ENCODE measurements at regions not wholly inside any gene's neighbourhood (a gene's known extent, or its start where the extent isn't known, plus 50 kb on each side); places are given as distances from the start of the nearest gene placed in this dataset.

- Histone ChIP-seq H3K9me3 (no peaks in the 10 kb centered on the region), H3K27me3 (replicated peaks; ENCODE audit: insufficient read depth) (no peaks in the 10 kb centered on the region), H3K4me1 (ENCODE audit: control insufficient read depth in 1 of 2, low read depth in 2 of 2) (no peaks in the 10 kb centered on the region), H3K36me3 (no peaks in the 10 kb centered on the region), H3K27ac (no peak overlapping the region), H3K4me3 (no peak overlapping the region)
- no peak for DNase-seq (ENCODE audit: low spot score)
- no peak for ATAC-seq (ENCODE audit: insufficient number of reproducible peaks, low FRiP score, low read depth)
- no peak for TF ChIP-seq CTCF (IDR thresholded peaks at IDR 0.05)
Observed at GRCh38 chr1:218079347-218079746, 205.7 kb upstream of the RRP15 start.

GRCh38 chr1:218079820-218080219, 205.3 kb upstream of the RRP15 start:
- Histone ChIP-seq H3K4me3 (no peak overlapping the region), H3K27me3 (replicated peaks; ENCODE audit: insufficient read depth) (no peaks in the 10 kb centered on the region), H3K9me3 (no peaks in the 10 kb centered on the region), H3K36me3 (no peaks in the 10 kb centered on the region), H3K4me1 (ENCODE audit: control insufficient read depth in 1 of 2, low read depth in 2 of 2) (no peaks in the 10 kb centered on the region), H3K27ac (no peak overlapping the region)
- DNase-seq (ENCODE audit: low spot score) (no peak), ATAC-seq (ENCODE audit: insufficient number of reproducible peaks, low FRiP score, low read depth) (no peak)
- TF ChIP-seq CTCF (IDR thresholded peaks at IDR 0.05): no peak

- Histone ChIP-seq H3K4me1 (ENCODE audit: control insufficient read depth in 1 of 2, low read depth in 2 of 2) (no peaks in the 10 kb centered on the region), H3K36me3 (no peaks in the 10 kb centered on the region), H3K27ac (no peak overlapping the region), H3K9me3 (no peaks in the 10 kb centered on the region), H3K27me3 (replicated peaks; ENCODE audit: insufficient read depth) (no peaks in the 10 kb centered on the region), H3K4me3 (no peak overlapping the region)
- TF ChIP-seq CTCF (IDR thresholded peaks at IDR 0.05): no peak
- ATAC-seq (ENCODE audit: insufficient number of reproducible peaks, low FRiP score, low read depth) (no peak), DNase-seq (ENCODE audit: low spot score) (no peak)
Observed at GRCh38 chr1:218080863-218081262, 204.2 kb upstream of the RRP15 start.

GRCh38 chr1:218081358-218081757, 203.7 kb upstream of the RRP15 start:
- no peak overlapping the region for H3K27ac ChIP-seq
- no peak for TF ChIP-seq CTCF (IDR thresholded peaks at IDR 0.05)
- no peaks in the 10 kb centered on the region for H3K9me3 ChIP-seq
- H3K36me3 ChIP-seq: no peaks in the 10 kb centered on the region
- no peak for DNase-seq (ENCODE audit: low spot score)
- no peaks in the 10 kb centered on the region for H3K4me1 ChIP-seq (ENCODE audit: control insufficient read depth in 1 of 2, low read depth in 2 of 2)
- H3K4me3 ChIP-seq: no peak overlapping the region
- H3K27me3 ChIP-seq (replicated peaks; ENCODE audit: insufficient read depth): no peaks in the 10 kb centered on the region
- ATAC-seq (ENCODE audit: insufficient number of reproducible peaks, low FRiP score, low read depth): no peak

- Histone ChIP-seq H3K27ac (no peak overlapping the region), H3K9me3 (no peaks in the 10 kb centered on the region), H3K4me1 (ENCODE audit: control insufficient read depth in 1 of 2, low read depth in 2 of 2) (no peaks in the 10 kb centered on the region), H3K4me3 (no peak overlapping the region), H3K27me3 (replicated peaks; ENCODE audit: insufficient read depth) (no peaks in the 10 kb centered on the region), H3K36me3 (no peaks in the 10 kb centered on the region)
- TF ChIP-seq CTCF (IDR thresholded peaks at IDR 0.05): no peak
- no peak for ATAC-seq (ENCODE audit: insufficient number of reproducible peaks, low FRiP score, low read depth)
- DNase-seq (ENCODE audit: low spot score): no peak
Observed at GRCh38 chr1:218090459-218090858, 194.6 kb upstream of the RRP15 start.
